ENCODE measurements at regions not wholly inside any gene's neighbourhood (a gene's known extent, or its start where the extent isn't known, plus 50 kb on each side); places are given as distances from the start of the nearest gene placed in this dataset.

GRCh38 chr9:134547161-134548100, 94.2 kb upstream of the COL5A1 start:
- TF ChIP-seq, protein P1, sequence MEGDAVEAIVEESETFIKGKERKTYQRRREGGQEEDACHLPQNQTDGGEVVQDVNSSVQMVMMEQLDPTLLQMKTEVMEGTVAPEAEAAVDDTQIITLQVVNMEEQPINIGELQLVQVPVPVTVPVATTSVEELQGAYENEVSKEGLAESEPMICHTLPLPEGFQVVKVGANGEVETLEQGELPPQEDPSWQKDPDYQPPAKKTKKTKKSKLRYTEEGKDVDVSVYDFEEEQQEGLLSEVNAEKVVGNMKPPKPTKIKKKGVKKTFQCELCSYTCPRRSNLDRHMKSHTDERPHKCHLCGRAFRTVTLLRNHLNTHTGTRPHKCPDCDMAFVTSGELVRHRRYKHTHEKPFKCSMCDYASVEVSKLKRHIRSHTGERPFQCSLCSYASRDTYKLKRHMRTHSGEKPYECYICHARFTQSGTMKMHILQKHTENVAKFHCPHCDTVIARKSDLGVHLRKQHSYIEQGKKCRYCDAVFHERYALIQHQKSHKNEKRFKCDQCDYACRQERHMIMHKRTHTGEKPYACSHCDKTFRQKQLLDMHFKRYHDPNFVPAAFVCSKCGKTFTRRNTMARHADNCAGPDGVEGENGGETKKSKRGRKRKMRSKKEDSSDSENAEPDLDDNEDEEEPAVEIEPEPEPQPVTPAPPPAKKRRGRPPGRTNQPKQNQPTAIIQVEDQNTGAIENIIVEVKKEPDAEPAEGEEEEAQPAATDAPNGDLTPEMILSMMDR (conservative IDR thresholded peaks at IDR 0.05): no peak
- Mint-ChIP-seq H3K27me3 (ENCODE audit: insufficient read depth) (peaks cover 1% of the 10 kb centered on the region), H3K36me3 (ENCODE audit: low read depth) (no peaks in the 10 kb centered on the region), H3K9me3 (peaks cover 8% of the 10 kb centered on the region), H3K4me1 (peaks cover 16% of the 10 kb centered on the region), H3K27ac (no peak overlapping the region), H3K4me3 (no peak overlapping the region)
- no peak overlapping the region for H3K4me3 ChIP-seq (ENCODE audit: low read length)
- H3K4me1 ChIP-seq (ENCODE audit: control insufficient read depth, insufficient read depth, low read length): peaks cover 4% of the 10 kb centered on the region
- H3K9me3 ChIP-seq (ENCODE audit: control insufficient read depth, low read length): no peaks in the 10 kb centered on the region
- H3K27ac ChIP-seq (ENCODE audit: low read depth, low read length): no peak overlapping the region
- H3K27me3 ChIP-seq (ENCODE audit: control insufficient read depth, insufficient read depth, low read length, poor library complexity, severe bottlenecking): no peaks in the 10 kb centered on the region
- H3K9ac ChIP-seq (ENCODE audit: extremely low read depth, low read length, poor library complexity, severe bottlenecking): no peak overlapping the region
- 89 to 90% methylated on average over 16 to 36 of the region's 36 CpGs for WGBS, 2 experiments (ENCODE audit: insufficient coverage in 1 of 2, insufficient read length in 1 of 2)
- no peaks in the 10 kb centered on the region for H3K36me3 ChIP-seq (ENCODE audit: control insufficient read depth, insufficient read depth, low read length)
- no peak for DNase-seq

DNA sequence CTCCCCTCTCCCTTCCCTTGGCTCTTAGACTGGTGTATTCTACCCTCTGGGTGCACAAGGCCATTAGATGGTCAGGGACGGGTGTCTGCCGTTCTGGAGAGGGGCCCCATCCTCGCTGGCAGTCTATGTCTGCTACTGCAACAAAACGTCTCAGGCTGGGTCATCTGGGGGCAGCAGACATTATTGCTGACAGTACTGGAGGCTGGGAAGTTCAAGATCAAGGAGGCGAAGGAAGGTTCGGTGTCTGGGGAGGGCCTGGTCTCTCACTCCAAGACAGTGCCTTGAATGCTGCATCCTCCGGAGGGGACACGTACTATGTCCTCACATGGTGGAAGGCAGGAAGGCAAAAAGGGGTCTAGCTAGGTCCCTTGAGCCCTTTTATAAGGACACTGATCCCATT, 93.4 kb upstream of the COL5A1 start:
- no peaks in the 10 kb centered on the region for H3K36me3 Mint-ChIP-seq (ENCODE audit: low read depth)
- H3K4me3 Mint-ChIP-seq: no peak overlapping the region
- Histone ChIP-seq H3K36me3 (ENCODE audit: control insufficient read depth, insufficient read depth, low read length) (no peaks in the 10 kb centered on the region), H3K27me3 (ENCODE audit: control insufficient read depth, insufficient read depth, low read length, poor library complexity, severe bottlenecking) (no peaks in the 10 kb centered on the region), H3K9me3 (ENCODE audit: control insufficient read depth, low read length) (no peaks in the 10 kb centered on the region), H3K27ac (ENCODE audit: low read depth, low read length) (no peak overlapping the region), H3K4me3 (ENCODE audit: low read length) (no peak overlapping the region), H3K4me1 (ENCODE audit: control insufficient read depth, insufficient read depth, low read length) (peaks cover 4% of the 10 kb centered on the region), H3K9ac (ENCODE audit: extremely low read depth, low read length, poor library complexity, severe bottlenecking) (no peak overlapping the region)
- peaks cover 7% of the 10 kb centered on the region for H3K9me3 Mint-ChIP-seq
- H3K4me1 Mint-ChIP-seq: peaks cover 16% of the 10 kb centered on the region
- H3K27ac Mint-ChIP-seq: no peak overlapping the region
- no peak for DNase-seq
- TF ChIP-seq, protein P1 (conservative IDR thresholded peaks at IDR 0.05): no peak
- H3K27me3 Mint-ChIP-seq (ENCODE audit: insufficient read depth): peaks cover 1% of the 10 kb centered on the region
- 90 to 91% methylated on average over 8 of the region's 8 CpGs for WGBS, 2 experiments (ENCODE audit: insufficient coverage in 1 of 2, insufficient read length in 1 of 2)

DNA sequence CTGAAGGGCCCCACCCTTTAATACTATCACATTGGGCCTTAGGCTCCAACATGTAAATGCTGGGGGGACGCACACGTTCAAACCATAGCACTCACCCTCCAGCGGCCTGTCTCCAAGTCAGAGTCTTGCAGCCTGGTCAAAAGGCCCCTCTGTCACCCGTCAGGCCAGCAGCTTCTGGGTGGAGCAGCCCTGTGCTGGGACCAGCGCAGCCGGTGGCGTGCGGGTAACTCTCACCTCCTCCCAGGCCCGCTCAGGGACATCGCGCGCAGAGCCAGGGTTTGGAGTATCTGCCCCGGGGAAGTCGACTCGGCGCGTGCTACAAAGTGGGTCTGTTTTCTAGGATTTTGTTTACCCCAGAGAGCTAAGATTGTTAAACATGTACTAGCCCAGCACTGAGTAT, 93.0 kb upstream of the COL5A1 start:
- no peaks in the 10 kb centered on the region for H3K36me3 ChIP-seq (ENCODE audit: control insufficient read depth, insufficient read depth, low read length)
- no peak overlapping the region for H3K9ac ChIP-seq (ENCODE audit: extremely low read depth, low read length, poor library complexity, severe bottlenecking)
- Mint-ChIP-seq H3K4me3 (no peak overlapping the region), H3K9me3 (peaks cover 7% of the 10 kb centered on the region), H3K27me3 (ENCODE audit: insufficient read depth) (peaks cover 1% of the 10 kb centered on the region), H3K27ac (no peak overlapping the region), H3K36me3 (ENCODE audit: low read depth) (no peaks in the 10 kb centered on the region), H3K4me1 (peaks cover 16% of the 10 kb centered on the region)
- H3K27me3 ChIP-seq (ENCODE audit: control insufficient read depth, insufficient read depth, low read length, poor library complexity, severe bottlenecking): no peaks in the 10 kb centered on the region
- H3K27ac ChIP-seq (ENCODE audit: low read depth, low read length): no peak overlapping the region
- WGBS, 2 experiments (ENCODE audit: insufficient coverage in 1 of 2, insufficient read length in 1 of 2): 87 to 89% methylated on average over 4 to 17 of the region's 17 CpGs
- no peak for DNase-seq
- TF ChIP-seq, protein P1 (conservative IDR thresholded peaks at IDR 0.05): no peak
- H3K4me3 ChIP-seq (ENCODE audit: low read length): no peak overlapping the region
- peaks cover 4% of the 10 kb centered on the region for H3K4me1 ChIP-seq (ENCODE audit: control insufficient read depth, insufficient read depth, low read length)
- H3K9me3 ChIP-seq (ENCODE audit: control insufficient read depth, low read length): no peaks in the 10 kb centered on the region

All from endodermal cell (in vitro differentiated cells).